HUDEP-2 (cell line): ENCODE measurements at regions not wholly inside any gene's neighbourhood (a gene's known extent, or its start where the extent isn't known, plus 50 kb on each side); places are given as distances from the start of the nearest gene placed in this dataset.
A peak's percentile ranks its signal among the peaks of the same experiment; 100 is the strongest.
"Not testable (repeated sequence)": the region's sequence is repeated elsewhere in the genome, so short reads cannot be mapped to it uniquely, and the experiment has no call there.

Experiments used
- DNase-seq, 76 experiments: peaks; one replicate each; lab custom pipeline; 2025; ENCODE audit not compliant: unreplicated experiment in 76 of 76; lab: John Stamatoyannopoulos, UW

GRCh38 chr2:131733530-131733929 lies 205.8 kb downstream of the CCDC74A start:
- DNase-seq = not testable (repeated sequence)

GRCh38 chr2:131736406-131736805 lies 208.7 kb downstream of the CCDC74A start:
- not testable (repeated sequence) for DNase-seq

- DNase-seq = not testable (repeated sequence)
Measured at GRCh38 chr2:131738533-131738932, 210.8 kb downstream of the CCDC74A start.

GRCh38 chr2:131738996-131739434 lies 211.3 kb downstream of the CCDC74A start:
- not testable (repeated sequence) for DNase-seq

- DNase-seq = no peak
Measured at GRCh38 chr2:131753640-131754561, 226.2 kb downstream of the CCDC74A start.

GRCh38 chr2:131754929-131755720 lies 227.4 kb downstream of the CCDC74A start:
- no peak for DNase-seq

- DNase-seq = no peak
Measured at GRCh38 chr2:131756141-131756907, 228.6 kb downstream of the CCDC74A start.

GRCh38 chr2:131758941-131759340 lies 231.3 kb downstream of the CCDC74A start:
- DNase-seq = not testable (repeated sequence)

- not testable (repeated sequence) for DNase-seq
Measured at GRCh38 chr2:131774955-131775555, 247.4 kb downstream of the CCDC74A start.

GRCh38 chr2:131775903-131776506 lies 248.3 kb downstream of the CCDC74A start:
- DNase-seq = peak in 1 of 76 experiments; percentile 2

- DNase-seq = not testable (repeated sequence)
Measured at GRCh38 chr2:131780446-131780845, 252.8 kb downstream of the CCDC74A start.

- DNase-seq = no peak
Measured at GRCh38 chr2:131801210-131801744, 273.6 kb downstream of the CCDC74A start.

- peak in 59 of 76 experiments; percentile 4 to 73 (median 44) for DNase-seq
Measured at GRCh38 chr2:131801745-131802350, 274.2 kb downstream of the CCDC74A start.

GRCh38 chr2:131802351-131802836 lies 274.7 kb downstream of the CCDC74A start:
- peak in 23 of 76 experiments; percentile 0 to 24 (median 7) for DNase-seq

- DNase-seq = not testable (repeated sequence)
Measured at GRCh38 chr2:131803237-131803636, 275.5 kb downstream of the CCDC74A start.

GRCh38 chr2:131812605-131813004 lies 284.9 kb downstream of the CCDC74A start:
- not testable (repeated sequence) for DNase-seq

GRCh38 chr2:131813378-131813777 lies 285.7 kb downstream of the CCDC74A start:
- DNase-seq = not testable (repeated sequence)

- not testable (repeated sequence) for DNase-seq
Measured at GRCh38 chr2:131818267-131818973, 290.7 kb downstream of the CCDC74A start.
